ENCODE measurements at regions not wholly inside any gene's neighbourhood (a gene's known extent, or its start where the extent isn't known, plus 50 kb on each side); places are given as distances from the start of the nearest gene placed in this dataset.

DNA sequence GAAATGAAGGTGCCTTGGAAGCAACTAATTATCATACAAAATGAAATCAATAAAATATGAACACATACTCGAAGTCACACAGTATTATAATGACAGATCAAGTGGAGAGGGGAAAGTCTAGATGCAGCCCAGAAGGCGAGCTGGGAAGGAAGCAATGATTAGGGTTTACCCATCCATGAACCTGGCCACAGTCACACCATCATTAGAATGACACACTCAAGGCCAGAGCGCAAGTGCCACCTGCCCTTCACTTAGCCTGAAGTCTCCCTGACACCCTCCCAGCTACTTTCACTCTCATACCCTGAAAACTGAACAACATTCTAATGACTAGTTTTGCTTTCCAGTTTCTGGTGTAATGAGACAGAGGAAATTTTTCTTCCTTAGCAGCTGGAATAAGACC lies 302.8 kb upstream of the JARID2 start:
- Histone ChIP-seq H3K27ac (ENCODE audit: insufficient read depth, low read length) (no peak overlapping the region), H3K9me3 (ENCODE audit: control insufficient read depth, insufficient read depth, low read depth, low read length) (no peaks in the 10 kb centered on the region), H3K4me1 (ENCODE audit: control insufficient read depth, extremely low read depth, insufficient read depth, low read length) (no peaks in the 10 kb centered on the region), H3K4me2 (ENCODE audit: extremely low read depth, insufficient read depth, low read length) (no peak overlapping the region), H3K4me3 (replicated peaks in 1 of 4; ENCODE audit: control extremely low read depth in 1 of 4, insufficient read depth in 1 of 4, low read depth in 3 of 4, low read length in 4 of 4) (no peak overlapping the region), H3K79me2 (ENCODE audit: control insufficient read depth, insufficient read depth, low read length) (no peaks in the 10 kb centered on the region), H3K36me3 (ENCODE audit: control insufficient read depth, insufficient read depth, low read length) (no peaks in the 10 kb centered on the region), H3K27me3 (ENCODE audit: control insufficient read depth, insufficient read depth, low read length) (no peaks in the 10 kb centered on the region), H4K20me1 (ENCODE audit: control insufficient read depth, extremely low read depth, insufficient read depth, low read length) (no peaks in the 10 kb centered on the region), H3K9ac (ENCODE audit: insufficient read depth, low read length) (no peak overlapping the region), H2AFZ (ENCODE audit: low read length) (no peak overlapping the region)
- DNase-seq (ENCODE audit: low read depth in 2 of 2): no peak
- no peak for TF ChIP-seq EZH2 (IDR thresholded peaks at IDR 0.05; ENCODE audit: low read length, missing control alignments)
- TF ChIP-seq, protein P1, sequence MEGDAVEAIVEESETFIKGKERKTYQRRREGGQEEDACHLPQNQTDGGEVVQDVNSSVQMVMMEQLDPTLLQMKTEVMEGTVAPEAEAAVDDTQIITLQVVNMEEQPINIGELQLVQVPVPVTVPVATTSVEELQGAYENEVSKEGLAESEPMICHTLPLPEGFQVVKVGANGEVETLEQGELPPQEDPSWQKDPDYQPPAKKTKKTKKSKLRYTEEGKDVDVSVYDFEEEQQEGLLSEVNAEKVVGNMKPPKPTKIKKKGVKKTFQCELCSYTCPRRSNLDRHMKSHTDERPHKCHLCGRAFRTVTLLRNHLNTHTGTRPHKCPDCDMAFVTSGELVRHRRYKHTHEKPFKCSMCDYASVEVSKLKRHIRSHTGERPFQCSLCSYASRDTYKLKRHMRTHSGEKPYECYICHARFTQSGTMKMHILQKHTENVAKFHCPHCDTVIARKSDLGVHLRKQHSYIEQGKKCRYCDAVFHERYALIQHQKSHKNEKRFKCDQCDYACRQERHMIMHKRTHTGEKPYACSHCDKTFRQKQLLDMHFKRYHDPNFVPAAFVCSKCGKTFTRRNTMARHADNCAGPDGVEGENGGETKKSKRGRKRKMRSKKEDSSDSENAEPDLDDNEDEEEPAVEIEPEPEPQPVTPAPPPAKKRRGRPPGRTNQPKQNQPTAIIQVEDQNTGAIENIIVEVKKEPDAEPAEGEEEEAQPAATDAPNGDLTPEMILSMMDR (conservative IDR thresholded peaks at IDR 0.05 in 1 of 2, IDR thresholded peaks at IDR 0.05 in 1 of 2; ENCODE audit: low read depth in 1 of 2, low read length in 2 of 2): no peak

DNA sequence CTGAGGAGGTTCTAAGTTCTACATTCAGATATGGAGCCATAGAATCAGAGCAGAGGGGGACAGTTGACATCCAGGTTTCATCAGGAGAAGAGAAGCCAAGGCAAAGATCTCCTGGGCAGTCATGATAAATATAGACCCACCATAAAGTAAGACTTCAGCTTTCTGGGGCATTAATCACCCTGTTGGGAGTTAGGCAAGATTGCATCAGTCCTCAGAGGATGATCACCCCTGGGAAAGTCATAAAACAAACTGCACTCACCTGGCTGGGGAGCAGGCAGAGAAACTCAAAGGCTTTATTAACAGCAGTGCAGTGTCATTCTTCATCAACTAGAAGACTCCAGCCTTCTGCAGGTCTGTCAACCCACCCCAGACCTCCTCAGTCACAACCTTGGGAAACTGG lies 301.3 kb upstream of the JARID2 start:
- no peak overlapping the region for H3K4me3 ChIP-seq (replicated peaks in 1 of 4; ENCODE audit: control extremely low read depth in 1 of 4, insufficient read depth in 1 of 4, low read depth in 3 of 4, low read length in 4 of 4)
- H3K36me3 ChIP-seq (ENCODE audit: control insufficient read depth, insufficient read depth, low read length): no peaks in the 10 kb centered on the region
- no peaks in the 10 kb centered on the region for H3K9me3 ChIP-seq (ENCODE audit: control insufficient read depth, insufficient read depth, low read depth, low read length)
- no peak for TF ChIP-seq EZH2 (IDR thresholded peaks at IDR 0.05; ENCODE audit: low read length, missing control alignments)
- TF ChIP-seq, protein P1 (conservative IDR thresholded peaks at IDR 0.05 in 1 of 2, IDR thresholded peaks at IDR 0.05 in 1 of 2; ENCODE audit: low read depth in 1 of 2, low read length in 2 of 2): no peak
- H4K20me1 ChIP-seq (ENCODE audit: control insufficient read depth, extremely low read depth, insufficient read depth, low read length): no peaks in the 10 kb centered on the region
- no peak overlapping the region for H3K9ac ChIP-seq (ENCODE audit: insufficient read depth, low read length)
- no peak overlapping the region for H3K4me2 ChIP-seq (ENCODE audit: extremely low read depth, insufficient read depth, low read length)
- DNase-seq (ENCODE audit: low read depth in 2 of 2): no peak
- H3K4me1 ChIP-seq (ENCODE audit: control insufficient read depth, extremely low read depth, insufficient read depth, low read length): no peaks in the 10 kb centered on the region
- H3K27me3 ChIP-seq (ENCODE audit: control insufficient read depth, insufficient read depth, low read length): no peaks in the 10 kb centered on the region
- no peaks in the 10 kb centered on the region for H3K79me2 ChIP-seq (ENCODE audit: control insufficient read depth, insufficient read depth, low read length)
- no peak overlapping the region for H2AFZ ChIP-seq (ENCODE audit: low read length)
- no peak overlapping the region for H3K27ac ChIP-seq (ENCODE audit: insufficient read depth, low read length)

DNA sequence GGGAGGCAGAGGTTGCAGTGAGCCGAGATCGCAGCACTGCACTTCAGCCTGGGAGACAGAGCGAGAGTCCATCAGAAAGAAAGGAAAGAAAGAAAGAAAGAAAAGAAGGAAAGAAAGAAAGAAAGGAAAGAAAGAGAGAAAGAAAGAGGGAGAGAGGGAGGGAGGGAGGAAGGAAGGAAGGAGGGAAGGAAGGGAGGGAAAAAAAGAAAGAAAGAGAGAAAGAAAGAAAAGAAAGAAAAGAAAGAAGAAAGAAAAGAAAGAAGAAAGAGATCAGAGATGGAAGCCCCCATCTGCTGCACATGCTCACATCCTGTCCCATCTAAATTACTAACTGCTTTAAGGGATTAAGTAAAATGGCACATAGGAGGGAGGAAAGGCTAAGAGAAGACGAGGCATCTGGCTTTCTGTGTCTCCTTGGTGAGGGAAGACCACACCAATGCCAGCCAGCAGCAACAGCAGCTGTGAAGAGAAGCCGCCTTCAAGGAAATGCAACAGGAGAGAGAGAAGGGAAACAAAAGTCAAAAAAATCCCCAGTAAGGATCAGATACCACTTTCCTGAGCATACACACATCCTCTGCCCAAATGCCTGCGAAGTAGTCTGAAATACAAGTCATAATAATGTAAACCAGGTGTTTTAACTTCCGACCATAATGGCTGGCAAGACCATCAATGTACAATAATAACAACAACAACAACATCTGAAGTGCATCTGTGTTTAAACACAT lies 300.2 kb upstream of the JARID2 start:
- Histone ChIP-seq H3K36me3 (ENCODE audit: control insufficient read depth, insufficient read depth, low read length) (no peaks in the 10 kb centered on the region), H3K9ac (ENCODE audit: insufficient read depth, low read length) (no peak overlapping the region), H3K79me2 (ENCODE audit: control insufficient read depth, insufficient read depth, low read length) (no peaks in the 10 kb centered on the region), H2AFZ (ENCODE audit: low read length) (no peak overlapping the region), H3K27ac (ENCODE audit: insufficient read depth, low read length) (no peak overlapping the region), H3K4me2 (ENCODE audit: extremely low read depth, insufficient read depth, low read length) (no peak overlapping the region), H3K27me3 (ENCODE audit: control insufficient read depth, insufficient read depth, low read length) (no peaks in the 10 kb centered on the region), H3K4me1 (ENCODE audit: control insufficient read depth, extremely low read depth, insufficient read depth, low read length) (no peaks in the 10 kb centered on the region), H3K9me3 (ENCODE audit: control insufficient read depth, insufficient read depth, low read depth, low read length) (no peaks in the 10 kb centered on the region), H4K20me1 (ENCODE audit: control insufficient read depth, extremely low read depth, insufficient read depth, low read length) (no peaks in the 10 kb centered on the region), H3K4me3 (replicated peaks in 1 of 4; ENCODE audit: control extremely low read depth in 1 of 4, insufficient read depth in 1 of 4, low read depth in 3 of 4, low read length in 4 of 4) (no peak overlapping the region)
- DNase-seq (ENCODE audit: low read depth in 2 of 2): no peak
- TF ChIP-seq, protein P1 (conservative IDR thresholded peaks at IDR 0.05 in 1 of 2, IDR thresholded peaks at IDR 0.05 in 1 of 2; ENCODE audit: low read depth in 1 of 2, low read length in 2 of 2): no peak
- no peak for TF ChIP-seq EZH2 (IDR thresholded peaks at IDR 0.05; ENCODE audit: low read length, missing control alignments)
